HepG2 (cell line): ENCODE measurements at regions not wholly inside any gene's neighbourhood (a gene's known extent, or its start where the extent isn't known, plus 50 kb on each side); places are given as distances from the start of the nearest gene placed in this dataset.
A peak's percentile ranks its signal among the peaks of the same experiment; 100 is the strongest.
"Not testable (repeated sequence)": the region's sequence is repeated elsewhere in the genome, so short reads cannot be mapped to it uniquely, and the experiment has no call there.

Experiments
- ATAC-seq: fragments of 200-7000 bp; cut with Tn5 transposase; 3 replicates; pipeline ENCODE4 v1.9.1; 2020; ENCODE audit warnings: mild to moderate bottlenecking, moderate library complexity
- BruUV-seq: library from RNA; stranded (reverse); fragments of 400-500 nt; replicated peaks from 2 replicates; lab custom pipeline; 2021; lab: Mats Ljungman, UMichigan
- CTCF ChIA-PET: fragments of 300-600 bp; formaldehyde crosslinking; extraction: SDS; loops from one replicate; lab custom pipeline; 2021; ENCODE audit warnings: low total read pairs, inconsistent platforms, low intra/inter-chr PET ratio; lab: Yijun Ruan, JAX
- POLR2A ChIA-PET: fragments of 350-600 bp; sonication (Branson Sonifier 250); formaldehyde crosslinking; loops from one replicate; lab custom pipeline; 2020; ENCODE audit warnings: antibody characterized with exemption, inconsistent platforms; lab: Yijun Ruan, JAX
- DNase-seq: peaks from one replicate; pipeline ENCODE4 v3.0.0-alpha.2; 2015; ENCODE audit warnings: low spot score
- FAIRE-seq: peaks from 3 replicates; lab custom pipeline; 2011; peaks lifted over from hg19 to GRCh38; lab: Jason Lieb, UNC
- H2AFZ ChIP-seq: one replicate; pipeline ENCODE4 v1.6.1; 2011; ENCODE audit warnings: low read length, inconsistent platforms
- H3K27ac ChIP-seq: fragments of 300-600 bp; 3 replicates; pipeline ENCODE4 v1.8.0; 2011; ENCODE audit warnings: mixed run types, mild to moderate bottlenecking, mixed read lengths, low read length, inconsistent platforms; ENCODE audit not compliant: insufficient read depth; ENCODE audit errors: extremely low read length
- H3K27me3 ChIP-seq, 2 experiments: fragments of 200-600 bp in 1 of 2; 2 replicates in 1 of 2; 3 replicates in 1 of 2; pipeline versions ENCODE4 v1.6.0 to v1.8.0; 2011; ENCODE audit warnings: low read length in 2 of 2, mild to moderate bottlenecking in 2 of 2, moderate library complexity in 2 of 2, inconsistent platforms in 1 of 2; ENCODE audit not compliant: insufficient read depth in 2 of 2, control insufficient read depth in 1 of 2
- H3K36me3 ChIP-seq, 2 experiments: fragments of 200-600 bp in 1 of 2; replicated peaks in 1 of 2; 2 replicates in 1 of 2; 3 replicates in 1 of 2; pipeline versions ENCODE4 v1.5.1 to v1.8.0; 2011; ENCODE audit warnings: low read length in 2 of 2, inconsistent platforms in 1 of 2; ENCODE audit not compliant: insufficient read depth in 2 of 2, control insufficient read depth in 1 of 2
- H3K4me1 ChIP-seq: 2 replicates; pipeline ENCODE4 v1.5.1; 2012; ENCODE audit warnings: low read length, inconsistent platforms; ENCODE audit not compliant: insufficient read depth
- H3K4me2 ChIP-seq: 2 replicates; pipeline ENCODE4 v1.6.0; 2011; ENCODE audit warnings: low read depth, low read length, inconsistent platforms
- H3K4me3 ChIP-seq, 3 experiments: fragments of 200-600 bp in 1 of 3; sonication (generic), shearing (Covaris generic) in 1 of 3; replicated peaks in 1 of 3; 2 replicates each; pipeline ENCODE4 v1.5.1; 2011 to 2016; ENCODE audit warnings: low read length in 3 of 3, inconsistent platforms in 2 of 3, low read depth in 2 of 3, mild to moderate bottlenecking in 2 of 3, control low read depth in 1 of 3, mixed read lengths in 1 of 3; ENCODE audit not compliant: insufficient read depth in 1 of 3
- H3K79me2 ChIP-seq: one replicate; pipeline ENCODE4 v1.6.1; 2011; ENCODE audit warnings: low read length, inconsistent platforms; ENCODE audit not compliant: insufficient read depth
- H3K9ac ChIP-seq: 2 replicates; pipeline ENCODE4 v1.6.0; 2011; ENCODE audit warnings: mild to moderate bottlenecking, low read depth, low read length, inconsistent platforms; ENCODE audit not compliant: insufficient read depth
- H3K9me3 ChIP-seq: 2 replicates; pipeline ENCODE4 v1.5.1; 2012; ENCODE audit warnings: mild to moderate bottlenecking, low read length
- H4K20me1 ChIP-seq: 2 replicates; pipeline ENCODE4 v1.6.0; 2011; ENCODE audit warnings: inconsistent platforms, mild to moderate bottlenecking, low read length, moderate library complexity; ENCODE audit not compliant: insufficient read depth
- TCF12 ChIP-seq, 2 experiments: fragments of 450-650 bp in 1 of 2; sonication (generic) in 1 of 2; formaldehyde crosslinking in 1 of 2; IDR thresholded peaks; 2 replicates each; pipeline versions ENCODE4 v1.6.1 to v1.8.0; 2017 to 2022; ENCODE audit warnings: antibody characterized with exemption in 1 of 2, mild to moderate bottlenecking in 1 of 2, missing genetic modification reagents in 1 of 2, moderate library complexity in 1 of 2
- WGBS: methylation state at CpG from one replicate; pipeline ENCODE4 v1.1.6; 2017; ENCODE audit warnings: low lambda C conversion rate; 5-methylcytosine and 5-hydroxymethylcytosine counted together
- in situ Hi-C: cut with HindIII; loops from 2 replicates; pipeline ENCODE4 v1.10.0; 2017; ENCODE audit warnings: low pct_unique_long_range_greater_than_20kb; ENCODE audit not compliant: extremely low pct_ligation_motif_present
- intact Hi-C: fragments of 100-400 bp; cut with micrococcal nuclease; formaldehyde crosslinking; loops from one replicate; pipeline ENCODE4 v1.10.0; 2022; ENCODE audit not compliant: unreplicated experiment

DNA sequence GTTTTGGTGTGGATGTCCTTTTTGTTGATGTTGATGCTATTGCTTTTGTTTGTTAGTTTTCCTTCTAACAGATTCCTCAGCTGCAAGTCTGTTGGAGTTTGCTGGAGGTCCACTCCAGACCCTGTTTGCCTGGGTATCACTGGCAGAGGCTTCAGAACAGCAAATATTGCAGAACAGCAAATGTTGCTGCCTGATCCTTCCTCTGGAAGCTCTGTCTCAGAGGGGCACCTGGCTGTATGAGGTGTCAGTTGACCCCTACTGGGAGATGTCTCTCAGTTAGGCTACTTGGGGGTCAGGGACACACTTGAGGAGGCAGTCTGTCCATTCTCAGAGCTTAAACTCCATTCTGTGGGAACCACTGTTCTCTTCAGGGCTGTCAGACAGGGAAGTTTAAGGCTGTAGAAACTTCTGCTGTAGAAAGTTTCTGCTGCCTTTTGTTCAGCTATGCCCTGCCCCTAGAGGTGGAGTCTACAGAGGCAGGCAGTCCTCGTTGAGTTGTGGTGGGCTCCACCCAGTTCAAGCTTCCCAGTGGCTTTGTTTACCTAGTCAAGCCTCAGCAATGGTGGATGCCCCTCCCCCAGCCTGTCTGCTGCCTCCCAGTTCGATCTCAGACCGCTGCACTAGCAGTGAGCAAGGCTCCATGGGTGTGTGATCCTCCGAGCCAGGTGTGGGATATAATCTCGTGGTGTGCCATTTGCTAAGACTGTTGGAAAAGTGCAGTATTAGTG, 166.4 kb upstream of the TPTE start:
- H2AFZ ChIP-seq, H4K20me1 ChIP-seq, H3K9ac ChIP-seq, ATAC-seq, H3K4me3 ChIP-seq, H3K4me1 ChIP-seq, H3K79me2 ChIP-seq, intact Hi-C loops, FAIRE-seq, DNase-seq, H3K27me3 ChIP-seq, CTCF ChIA-PET, in situ Hi-C loops, H3K27ac ChIP-seq, H3K36me3 ChIP-seq, POLR2A ChIA-PET, H3K4me2 ChIP-seq, BruUV-seq: not testable (repeated sequence)
- WGBS, result 3% methylated on average over 5 of the region's 5 CpGs
- H3K9me3 ChIP-seq, result peaks cover 85% of the 10 kb centered on the region

DNA sequence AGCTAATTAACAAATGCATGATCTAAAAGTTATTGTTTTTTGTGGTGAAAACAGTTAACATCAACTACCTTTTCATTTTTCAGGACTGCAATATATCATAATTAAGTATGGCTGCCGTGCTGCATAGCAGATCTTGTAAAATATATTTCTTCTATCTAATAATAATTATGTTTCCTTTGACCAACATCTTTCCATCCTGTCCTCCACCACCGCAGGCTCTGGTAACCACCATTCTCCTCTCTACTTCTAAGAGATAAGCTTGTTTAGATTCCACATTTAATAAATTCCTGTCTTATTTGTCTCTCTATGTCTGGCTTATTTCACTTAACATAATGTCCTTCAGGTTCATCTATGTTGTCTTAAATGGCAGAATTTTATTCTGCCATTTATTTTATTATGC, 162.3 kb upstream of the TPTE start:
- H3K36me3 ChIP-seq; H3K27ac ChIP-seq; H3K4me2 ChIP-seq; POLR2A ChIA-PET; CTCF ChIA-PET; H4K20me1 ChIP-seq; H3K27me3 ChIP-seq; H3K4me3 ChIP-seq; in situ Hi-C loops; intact Hi-C loops; ATAC-seq; H3K79me2 ChIP-seq; FAIRE-seq; H3K9ac ChIP-seq; H2AFZ ChIP-seq; H3K4me1 ChIP-seq; DNase-seq; BruUV-seq; TF ChIP-seq TCF12 (CRISPR knock-in tag; IDR thresholded peaks at IDR 0.05): not testable (repeated sequence)
- TF ChIP-seq TCF12 (IDR thresholded peaks at IDR 0.05), result 0 out of 2 replicates have a peak, but pooled peaks have one; percentile 47
- 10% methylated on average over 2 of the region's 2 CpGs for WGBS
- peaks cover 87% of the 10 kb centered on the region for H3K9me3 ChIP-seq

DNA sequence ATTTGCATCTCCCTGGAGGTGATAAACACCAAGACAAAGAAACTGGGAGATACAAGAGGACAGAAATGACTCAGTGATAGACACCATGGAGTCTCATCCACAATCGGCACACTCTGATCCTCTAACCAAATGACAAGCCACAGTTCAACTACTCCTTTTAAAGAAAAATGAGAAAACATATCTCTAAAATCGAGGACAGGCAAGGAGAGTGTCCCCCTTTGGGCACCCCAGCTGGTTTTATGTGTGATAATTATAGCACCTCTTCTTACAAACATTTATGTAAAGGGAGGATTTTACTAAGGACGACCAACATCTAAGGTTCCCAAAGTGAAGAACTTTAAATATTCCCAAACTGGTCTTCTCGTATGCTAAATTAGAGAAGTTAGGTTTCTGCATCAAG, 161.5 kb upstream of the TPTE start:
- H3K36me3 ChIP-seq, H3K27me3 ChIP-seq, H3K4me3 ChIP-seq, DNase-seq, FAIRE-seq, H2AFZ ChIP-seq, BruUV-seq, H3K27ac ChIP-seq, H3K4me1 ChIP-seq, H3K9ac ChIP-seq, CTCF ChIA-PET, POLR2A ChIA-PET, intact Hi-C loops, H4K20me1 ChIP-seq, H3K79me2 ChIP-seq, H3K4me2 ChIP-seq, ATAC-seq, in situ Hi-C loops: not testable (repeated sequence)
- WGBS, result 9% methylated on average over 4 of the region's 4 CpGs
- H3K9me3 ChIP-seq, result peaks cover 79% of the 10 kb centered on the region
